Fibroblast of lung (primary cell): ENCODE measurements at regions not wholly inside any gene's neighbourhood (a gene's known extent, or its start where the extent isn't known, plus 50 kb on each side); places are given as distances from the start of the nearest gene placed in this dataset.

Experiments
- DNase-seq, 2 donors: peaks; one replicate each; pipeline versions ENCODE4 v3.0.0 to v3.0.0-alpha.2; 2010; ENCODE audit warnings: low read depth in 2 of 2
- H2AFZ ChIP-seq: 2 replicates; pipeline ENCODE4 v1.5.1; 2012; ENCODE audit warnings: low read length, control low read depth, inconsistent platforms
- H3K27ac ChIP-seq: 2 replicates; pipeline ENCODE4 v1.5.1; 2011; ENCODE audit warnings: low read length, control low read depth; ENCODE audit not compliant: insufficient read depth
- H3K27me3 ChIP-seq: 2 replicates; pipeline ENCODE4 v1.5.1; 2011; ENCODE audit warnings: mild to moderate bottlenecking, low read length; ENCODE audit not compliant: control insufficient read depth, insufficient read depth
- H3K36me3 ChIP-seq: 2 replicates; pipeline ENCODE4 v1.5.1; 2011; ENCODE audit warnings: low read length; ENCODE audit not compliant: control insufficient read depth, insufficient read depth
- H3K4me1 ChIP-seq: 2 replicates; pipeline ENCODE4 v1.5.1; 2011; ENCODE audit warnings: low read length; ENCODE audit not compliant: control insufficient read depth, insufficient read depth; ENCODE audit errors: extremely low read depth
- H3K4me2 ChIP-seq: 2 replicates; pipeline ENCODE4 v1.5.1; 2011; ENCODE audit warnings: low read length, control low read depth; ENCODE audit not compliant: insufficient read depth; ENCODE audit errors: extremely low read depth
- H3K4me3 ChIP-seq, 4 experiments: fragments of 200-600 bp in 1 of 4; sonication (generic) in 1 of 4; replicated peaks in 1 of 4; 2 replicates each; pipeline ENCODE4 v1.5.1; 2011 to 2016; ENCODE audit warnings: low read length in 4 of 4, low read depth in 3 of 4, mild to moderate bottlenecking in 3 of 4, control low read depth in 2 of 4, inconsistent platforms in 1 of 4, mixed read lengths in 1 of 4; ENCODE audit not compliant: insufficient read depth in 1 of 4; ENCODE audit errors: control extremely low read depth in 1 of 4
- H3K79me2 ChIP-seq: 2 replicates; pipeline ENCODE4 v1.5.1; 2012; ENCODE audit warnings: mild to moderate bottlenecking, low read length, inconsistent platforms; ENCODE audit not compliant: control insufficient read depth, insufficient read depth
- H3K9ac ChIP-seq: 2 replicates; pipeline ENCODE4 v1.5.1; 2011; ENCODE audit warnings: mild to moderate bottlenecking, low read length, control low read depth; ENCODE audit not compliant: insufficient read depth
- H3K9me3 ChIP-seq: 2 replicates; pipeline ENCODE4 v1.5.1; 2012; ENCODE audit warnings: low read depth, low read length; ENCODE audit not compliant: control insufficient read depth, insufficient read depth
- H4K20me1 ChIP-seq: 2 replicates; pipeline ENCODE4 v1.5.1; 2011; ENCODE audit warnings: low read length; ENCODE audit not compliant: control insufficient read depth, insufficient read depth; ENCODE audit errors: extremely low read depth
- EZH2 ChIP-seq: IDR thresholded peaks from 2 replicates; pipeline ENCODE4 v1.5.1; 2012; ENCODE audit warnings: low read length, control low read depth, mild to moderate bottlenecking; ENCODE audit errors: missing control alignments
- TF ChIP-seq, protein P1 (sequence below), 2 donors: IDR thresholded peaks in 1 of 2; conservative IDR thresholded peaks in 1 of 2; 1 replicate in 1 of 2; 2 replicates in 1 of 2; pipeline ENCODE4 v1.5.1; 2011 to 2012; ENCODE audit warnings: low read length in 2 of 2, control low read depth in 1 of 2, inconsistent platforms in 1 of 2, low read depth in 1 of 2, mild to moderate bottlenecking in 1 of 2

DNA sequence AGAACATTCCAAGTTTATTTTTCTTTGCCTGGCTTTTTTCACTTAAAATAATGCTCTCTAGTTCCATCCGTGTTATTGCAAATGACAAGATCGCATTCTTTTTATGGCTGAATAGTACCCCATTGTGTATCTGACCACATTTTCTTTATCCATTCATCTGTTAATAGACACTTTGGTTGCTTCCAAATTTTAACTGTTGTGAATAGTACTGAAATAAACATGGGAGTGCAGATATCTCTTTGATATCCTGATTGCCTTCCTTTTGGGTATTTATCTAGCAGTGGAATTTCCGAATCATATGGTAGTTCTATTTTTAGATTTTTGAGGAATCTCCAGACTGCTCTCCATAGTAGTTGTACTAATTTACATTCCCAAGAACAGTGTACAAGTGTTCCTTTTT, 230.5 kb downstream of the FIGN start:
- Histone ChIP-seq H3K4me1 (no peaks in the 10 kb centered on the region), H4K20me1 (no peaks in the 10 kb centered on the region)
- peak in 1 of 2 donors; percentile 21 for DNase-seq

DNA sequence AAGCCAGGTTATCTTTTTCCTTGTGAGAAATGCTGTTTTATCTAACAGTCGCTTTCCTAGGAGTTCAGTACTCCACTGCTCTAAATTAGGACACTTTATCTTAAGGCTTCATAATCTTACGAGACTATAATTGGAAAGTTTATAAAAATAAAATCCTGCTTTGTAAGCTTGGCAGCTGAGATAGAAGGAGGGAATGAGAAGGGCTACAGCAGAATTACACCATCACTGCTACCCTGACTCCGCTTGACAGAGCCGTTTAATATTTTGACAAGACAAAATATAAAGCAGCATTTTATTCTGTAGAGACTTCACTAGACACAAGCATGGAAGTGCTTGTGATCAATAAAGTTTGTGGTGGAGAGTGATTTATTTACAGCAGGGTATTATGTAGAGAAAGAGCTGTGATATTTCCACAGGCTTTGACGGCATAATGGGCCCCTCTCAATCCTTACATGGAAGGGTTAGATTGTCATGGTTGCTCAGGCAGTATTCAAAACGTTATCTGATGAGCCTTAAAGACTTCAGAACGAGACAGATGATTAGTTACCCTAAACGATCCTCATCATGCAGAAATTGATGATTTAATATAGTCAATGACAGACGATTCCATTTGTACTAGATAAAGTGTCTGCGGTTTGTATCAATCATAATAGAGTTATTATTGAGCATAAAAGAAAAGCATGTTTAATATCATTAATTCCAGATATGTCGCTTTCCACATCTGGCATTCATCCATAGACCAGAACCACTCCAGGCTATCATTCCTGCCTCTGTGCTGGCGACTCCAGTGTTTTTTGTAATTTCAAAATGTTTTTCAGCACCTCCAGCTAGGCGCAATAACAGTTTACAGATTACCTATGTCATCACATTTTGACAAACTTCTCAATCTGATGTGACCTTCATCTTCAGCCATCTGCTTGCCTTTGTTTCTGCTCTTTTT, 242.2 kb downstream of the FIGN start:
- Histone ChIP-seq H3K4me3 (no peak overlapping the region), H3K9ac (no peak overlapping the region), H3K79me2 (no peaks in the 10 kb centered on the region), H3K27ac (no peak overlapping the region), H4K20me1 (no peaks in the 10 kb centered on the region), H3K27me3 (no peaks in the 10 kb centered on the region), H3K4me1 (no peaks in the 10 kb centered on the region), H3K36me3 (no peaks in the 10 kb centered on the region), H3K4me2 (no peak overlapping the region), H3K9me3 (no peaks in the 10 kb centered on the region), H2AFZ (no peak overlapping the region)
- no peak for DNase-seq
- TF ChIP-seq, protein P1, sequence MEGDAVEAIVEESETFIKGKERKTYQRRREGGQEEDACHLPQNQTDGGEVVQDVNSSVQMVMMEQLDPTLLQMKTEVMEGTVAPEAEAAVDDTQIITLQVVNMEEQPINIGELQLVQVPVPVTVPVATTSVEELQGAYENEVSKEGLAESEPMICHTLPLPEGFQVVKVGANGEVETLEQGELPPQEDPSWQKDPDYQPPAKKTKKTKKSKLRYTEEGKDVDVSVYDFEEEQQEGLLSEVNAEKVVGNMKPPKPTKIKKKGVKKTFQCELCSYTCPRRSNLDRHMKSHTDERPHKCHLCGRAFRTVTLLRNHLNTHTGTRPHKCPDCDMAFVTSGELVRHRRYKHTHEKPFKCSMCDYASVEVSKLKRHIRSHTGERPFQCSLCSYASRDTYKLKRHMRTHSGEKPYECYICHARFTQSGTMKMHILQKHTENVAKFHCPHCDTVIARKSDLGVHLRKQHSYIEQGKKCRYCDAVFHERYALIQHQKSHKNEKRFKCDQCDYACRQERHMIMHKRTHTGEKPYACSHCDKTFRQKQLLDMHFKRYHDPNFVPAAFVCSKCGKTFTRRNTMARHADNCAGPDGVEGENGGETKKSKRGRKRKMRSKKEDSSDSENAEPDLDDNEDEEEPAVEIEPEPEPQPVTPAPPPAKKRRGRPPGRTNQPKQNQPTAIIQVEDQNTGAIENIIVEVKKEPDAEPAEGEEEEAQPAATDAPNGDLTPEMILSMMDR (conservative IDR thresholded peaks at IDR 0.05 in 1 of 2, IDR thresholded peaks at IDR 0.05 in 1 of 2; ENCODE audit: low read depth in 1 of 2, low read length in 2 of 2): no peak
- no peak for TF ChIP-seq EZH2

More for the DNA sequence above, 230.5 kb downstream of the FIGN start:
- Histone ChIP-seq H3K9ac (no peak overlapping the region), H3K4me2 (no peak overlapping the region), H2AFZ (no peak overlapping the region), H3K27ac (no peak overlapping the region), H3K9me3 (no peaks in the 10 kb centered on the region), H3K79me2 (no peaks in the 10 kb centered on the region), H3K27me3 (no peaks in the 10 kb centered on the region), H3K4me3 (no peak overlapping the region), H3K36me3 (no peaks in the 10 kb centered on the region)
- TF ChIP-seq, protein P1 (conservative IDR thresholded peaks at IDR 0.05 in 1 of 2, IDR thresholded peaks at IDR 0.05 in 1 of 2; ENCODE audit: low read depth in 1 of 2, low read length in 2 of 2): no peak
- TF ChIP-seq EZH2: no peak

DNA sequence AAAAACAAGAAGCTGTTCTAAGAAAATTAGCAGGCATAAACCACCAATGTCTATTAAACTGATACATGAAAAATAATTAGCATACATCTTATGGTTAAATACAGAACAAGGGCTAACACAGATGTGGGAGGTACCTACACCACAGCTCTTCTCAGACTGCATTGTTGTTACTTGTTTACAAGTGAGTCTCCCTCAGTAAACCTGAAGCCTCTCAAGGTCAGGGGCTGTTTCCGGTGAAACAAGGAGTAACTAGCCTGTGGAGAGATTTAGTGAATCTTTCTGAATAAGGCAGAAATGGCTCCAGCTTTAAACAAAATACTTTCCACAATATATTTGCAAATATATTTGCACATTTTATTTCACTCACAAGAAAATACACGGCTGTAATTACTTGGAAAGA, 244.0 kb downstream of the FIGN start:
- no peak overlapping the region for H3K4me3 ChIP-seq
- no peak overlapping the region for H3K27ac ChIP-seq
- H3K9me3 ChIP-seq: no peaks in the 10 kb centered on the region
- H3K27me3 ChIP-seq: no peaks in the 10 kb centered on the region
- H3K4me1 ChIP-seq: no peaks in the 10 kb centered on the region
- no peak for TF ChIP-seq EZH2
- TF ChIP-seq, protein P1 (conservative IDR thresholded peaks at IDR 0.05 in 1 of 2, IDR thresholded peaks at IDR 0.05 in 1 of 2; ENCODE audit: low read depth in 1 of 2, low read length in 2 of 2): no peak
- H4K20me1 ChIP-seq: no peaks in the 10 kb centered on the region
- no peak overlapping the region for H3K4me2 ChIP-seq
- no peak for DNase-seq
- no peaks in the 10 kb centered on the region for H3K36me3 ChIP-seq
- no peak overlapping the region for H3K9ac ChIP-seq
- no peak overlapping the region for H2AFZ ChIP-seq
- H3K79me2 ChIP-seq: no peaks in the 10 kb centered on the region
